NCI-H524 treated with DMSO at 0.1 percent for 48 hours (cell line): ENCODE measurements at regions not wholly inside any gene's neighbourhood (a gene's known extent, or its start where the extent isn't known, plus 50 kb on each side); places are given as distances from the start of the nearest gene placed in this dataset.
"Not testable (repeated sequence)": the region's sequence is repeated elsewhere in the genome, so short reads cannot be mapped to it uniquely, and the experiment has no call there.

Experiments
- DNase-seq: peaks from one replicate; lab custom pipeline; 2025; lab: John Stamatoyannopoulos, UW

DNA sequence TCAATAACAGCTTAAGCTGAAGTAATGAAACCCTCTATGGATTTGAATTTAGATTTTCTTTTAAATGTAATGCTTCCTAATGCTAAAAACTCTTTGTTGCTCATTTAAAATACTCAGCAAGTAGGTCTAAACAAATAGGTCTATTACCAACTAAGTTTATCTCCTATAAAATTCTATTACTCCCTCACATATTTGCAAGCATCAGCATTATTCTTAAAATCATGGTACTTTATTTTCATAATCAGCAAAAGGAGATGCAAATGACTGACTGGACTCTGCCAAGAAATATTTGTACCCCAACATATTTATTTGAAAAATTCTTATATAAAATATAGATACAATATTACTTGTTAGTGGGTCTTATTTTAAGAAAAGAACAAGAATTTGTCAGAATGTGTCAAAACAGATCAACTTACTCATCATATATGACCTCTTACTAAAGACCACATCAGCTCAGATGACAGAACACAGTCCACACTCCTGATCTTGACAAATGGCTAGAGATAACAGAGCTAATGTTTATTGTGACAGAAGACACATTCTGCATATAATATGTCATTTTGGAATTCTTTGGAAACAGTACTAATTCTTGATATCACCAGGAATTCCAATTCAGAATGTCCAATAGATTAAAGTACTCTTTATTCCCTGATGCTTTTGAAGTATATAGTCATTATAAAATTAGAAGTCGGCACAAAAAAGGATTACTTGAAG, 704.6 kb upstream of the PCDH9 start:
- DNase-seq, result no peak

DNA sequence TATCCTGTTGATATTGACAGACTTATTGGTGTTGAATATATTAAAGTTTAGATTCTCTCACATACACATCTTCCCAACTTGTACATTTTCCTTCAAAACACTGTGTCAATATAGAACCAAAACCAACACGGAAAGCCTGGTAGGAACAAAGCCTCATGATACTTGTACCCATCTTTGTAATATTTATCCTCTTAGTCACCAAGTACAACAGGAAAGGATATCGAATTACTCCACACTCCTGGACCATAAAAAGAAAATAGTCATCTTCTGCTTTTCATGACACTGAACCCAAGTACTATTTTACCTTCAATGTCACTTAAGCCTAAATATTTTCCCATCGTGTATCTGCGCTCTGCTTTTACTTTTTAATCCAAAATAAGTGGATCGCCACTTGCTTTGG, 702.9 kb upstream of the PCDH9 start:
- no peak for DNase-seq

DNA sequence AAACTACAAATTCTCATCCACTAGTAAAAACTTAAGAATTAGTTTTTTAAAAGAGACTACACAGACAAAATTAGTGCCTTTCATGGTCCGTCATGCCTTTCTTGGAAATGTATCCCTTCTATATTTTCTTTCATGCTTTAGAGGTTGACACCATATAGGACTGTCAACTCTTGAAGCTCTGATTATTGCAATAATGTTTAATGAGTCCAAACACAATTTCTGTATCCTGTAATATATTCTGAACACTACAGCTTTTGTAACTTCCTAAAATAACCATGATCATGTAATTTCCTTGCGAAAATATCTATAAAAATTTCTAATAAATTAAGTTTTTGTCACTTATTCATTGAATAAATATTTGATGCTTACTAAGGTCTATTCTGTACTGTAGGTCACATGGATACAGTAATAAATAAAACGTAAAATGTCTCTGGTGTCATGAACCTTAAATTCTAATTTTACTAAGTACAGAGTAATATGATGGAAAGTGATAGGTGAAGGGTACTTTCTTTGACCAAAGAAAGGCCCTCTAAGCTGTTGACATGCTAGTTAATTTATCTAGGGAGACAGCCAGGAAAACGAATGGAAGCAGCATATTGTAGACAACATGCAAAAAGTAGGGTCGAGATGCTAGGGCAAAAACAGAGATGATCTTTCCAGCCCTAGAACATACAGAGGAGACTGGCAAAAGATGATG, 687.3 kb upstream of the PCDH9 start:
- DNase-seq, result no peak

DNA sequence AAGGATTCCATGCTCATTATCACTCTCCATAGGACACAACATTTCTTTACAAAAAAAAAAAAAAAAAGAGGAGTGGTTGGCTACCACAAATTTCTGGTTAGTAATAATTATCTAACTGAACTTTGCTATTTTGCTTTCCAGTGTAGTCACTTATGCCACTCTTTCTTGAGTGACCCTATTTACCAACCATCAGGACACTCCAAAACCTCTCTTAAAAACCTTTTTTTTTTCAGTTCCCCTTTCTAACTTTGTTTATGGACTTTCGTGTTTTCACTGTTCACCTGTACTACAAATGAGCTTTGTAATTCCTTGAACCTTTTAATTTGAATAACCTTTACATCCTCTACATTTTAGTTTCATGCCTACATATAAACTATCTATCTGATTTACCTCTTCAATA, 686.5 kb upstream of the PCDH9 start:
- DNase-seq, result no peak

DNA sequence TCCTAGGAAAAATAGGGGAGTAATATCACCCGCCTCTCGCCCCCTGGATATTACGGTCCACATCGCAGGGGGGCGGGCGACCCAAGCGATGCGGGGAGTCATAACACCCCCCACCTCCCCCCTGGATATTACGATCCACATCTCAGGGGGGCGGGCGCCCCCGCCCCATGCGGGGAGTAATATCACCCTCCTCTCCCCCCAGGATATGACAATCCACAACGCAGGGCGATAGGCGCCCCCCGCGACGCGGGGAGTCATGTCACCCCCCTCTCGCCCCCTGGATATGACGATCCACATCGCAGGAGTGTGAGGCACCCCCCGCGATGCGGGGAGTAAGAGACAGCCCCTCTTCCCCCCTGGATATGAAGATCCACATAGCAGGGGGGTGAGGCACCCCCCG, 684.4 kb upstream of the PCDH9 start:
- no peak for DNase-seq

DNA sequence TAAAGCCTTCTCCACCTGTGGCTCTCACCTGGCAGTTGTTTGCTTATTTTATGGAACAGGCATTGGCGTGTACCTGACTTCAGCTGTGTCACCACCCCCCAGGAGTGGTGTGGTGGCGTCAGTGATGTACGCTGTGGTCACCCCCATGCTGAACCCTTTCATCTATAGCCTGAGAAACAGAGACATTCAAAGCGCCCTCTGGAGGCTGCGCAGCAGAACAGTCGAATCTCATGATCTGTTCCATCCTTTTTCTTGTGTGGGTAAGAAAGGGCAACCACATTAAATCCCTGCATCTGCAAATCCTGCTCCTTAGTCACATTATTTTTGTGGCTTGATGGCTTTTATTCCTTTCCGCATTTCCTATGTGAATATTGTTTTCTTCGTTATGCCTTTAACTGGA, 672.8 kb upstream of the PCDH9 start:
- DNase-seq, result not testable (repeated sequence)

DNA sequence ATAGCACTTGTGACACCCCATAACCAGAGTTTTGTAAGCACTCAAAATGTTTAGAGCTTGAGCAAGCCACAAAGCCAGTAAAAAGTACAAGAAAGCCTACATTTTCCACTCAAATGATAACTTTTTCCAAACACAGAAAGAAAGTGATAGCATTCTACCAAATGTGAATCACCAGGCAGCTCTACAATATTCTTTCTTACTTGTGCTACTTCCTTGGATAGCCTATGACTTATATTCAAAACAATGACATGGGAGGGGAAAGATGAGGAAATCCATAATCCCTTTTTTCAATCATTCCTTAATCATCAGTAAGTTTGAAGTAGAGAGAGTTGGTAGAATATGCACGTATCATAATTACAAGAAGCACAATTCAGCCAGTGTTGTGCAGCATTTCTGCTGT, 650.8 kb upstream of the PCDH9 start:
- DNase-seq, result no peak

DNA sequence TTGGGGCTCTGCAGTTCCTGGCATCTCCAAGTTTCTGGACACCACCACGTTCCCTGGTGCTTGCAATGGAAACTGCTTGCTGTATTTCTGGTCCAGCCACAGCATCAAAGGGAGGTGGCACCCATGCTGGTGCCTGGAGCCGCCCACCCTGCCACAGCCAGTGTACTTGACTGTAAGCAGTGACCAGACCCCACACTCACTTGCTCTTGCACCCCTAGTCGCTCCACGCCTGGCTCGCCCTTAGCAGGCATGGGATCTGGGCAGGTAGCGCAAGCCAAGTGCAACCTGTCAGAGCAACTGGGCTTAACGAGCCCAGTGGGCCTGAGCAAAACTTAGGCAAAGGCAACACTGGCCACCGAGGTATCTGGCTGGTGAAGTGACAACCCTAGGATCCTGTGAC, 648.2 kb upstream of the PCDH9 start:
- DNase-seq, result no peak

DNA sequence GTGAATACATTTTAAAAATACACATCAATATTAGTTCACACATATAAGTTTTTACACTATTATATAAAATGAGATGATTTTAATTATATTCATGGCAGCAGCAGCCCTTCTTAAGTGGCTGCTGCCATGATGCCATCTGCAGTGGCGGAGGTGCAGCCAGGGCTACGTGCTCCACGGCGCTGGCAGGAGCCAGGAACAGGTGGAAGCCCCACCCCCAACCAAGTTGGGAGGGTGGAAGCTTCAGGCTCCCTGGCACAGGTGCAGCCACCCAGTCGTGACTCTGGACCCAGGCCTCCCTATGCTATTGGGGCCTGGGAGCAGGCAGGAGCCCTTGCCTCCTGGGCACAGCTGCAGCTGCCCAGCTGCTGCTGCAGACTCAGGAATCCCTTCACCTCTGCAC, 646.9 kb upstream of the PCDH9 start:
- no peak for DNase-seq

DNA sequence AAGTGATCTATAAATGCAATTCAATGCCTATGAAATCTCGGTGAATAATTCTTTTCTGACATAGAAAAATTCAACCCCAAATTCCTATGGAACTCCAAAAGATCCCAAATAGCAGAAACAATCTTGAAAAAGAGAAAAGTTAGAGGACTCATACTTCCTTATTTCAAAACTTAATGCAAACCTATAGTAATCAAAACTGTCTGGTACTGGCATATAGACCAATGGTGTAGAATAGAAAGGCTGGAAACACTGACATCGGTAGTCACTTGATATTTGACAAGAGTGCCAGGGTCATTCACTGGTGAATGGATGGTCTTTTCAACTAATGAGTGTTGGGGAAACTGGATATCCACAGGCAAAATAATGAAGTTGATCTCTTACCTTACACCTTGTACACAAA, 637.1 kb upstream of the PCDH9 start:
- DNase-seq, result no peak

DNA sequence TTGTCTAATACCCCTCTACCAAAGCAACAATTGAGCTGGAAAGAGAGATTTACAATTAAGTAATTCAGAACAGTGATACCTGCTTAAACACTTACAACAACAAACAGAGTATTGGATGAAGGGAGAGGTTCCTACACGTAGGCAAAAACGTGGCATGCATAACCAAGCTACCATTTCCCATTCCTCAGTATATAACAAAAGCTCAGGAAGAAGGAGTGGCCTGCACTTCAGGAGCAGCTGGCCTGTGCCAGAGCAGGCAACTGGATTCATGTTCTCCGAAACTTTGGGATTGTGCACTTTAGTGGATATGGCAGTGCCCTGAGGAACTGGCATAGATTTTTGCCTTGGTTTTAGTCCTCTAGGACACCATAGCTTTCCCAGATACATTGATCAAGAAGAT, 630.2 kb upstream of the PCDH9 start:
- no peak for DNase-seq

DNA sequence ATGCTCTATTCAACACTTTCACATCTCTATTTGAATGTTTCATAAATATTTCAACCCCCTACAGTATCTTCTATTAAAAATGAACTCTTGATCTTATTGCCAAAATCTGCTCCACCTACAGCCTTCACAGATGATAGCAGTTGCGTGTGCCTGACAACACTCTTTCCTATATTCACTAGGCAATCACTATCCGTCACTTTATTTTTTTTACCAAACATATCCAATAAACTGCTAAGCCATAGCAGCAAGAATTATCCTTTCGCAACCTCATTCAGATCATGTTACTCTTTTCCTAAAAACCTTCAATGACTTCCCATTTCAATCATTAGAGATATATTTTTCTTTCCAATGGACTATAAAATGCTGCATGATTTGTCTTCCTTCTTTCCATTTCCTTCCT, 629.8 kb upstream of the PCDH9 start:
- no peak for DNase-seq

DNA sequence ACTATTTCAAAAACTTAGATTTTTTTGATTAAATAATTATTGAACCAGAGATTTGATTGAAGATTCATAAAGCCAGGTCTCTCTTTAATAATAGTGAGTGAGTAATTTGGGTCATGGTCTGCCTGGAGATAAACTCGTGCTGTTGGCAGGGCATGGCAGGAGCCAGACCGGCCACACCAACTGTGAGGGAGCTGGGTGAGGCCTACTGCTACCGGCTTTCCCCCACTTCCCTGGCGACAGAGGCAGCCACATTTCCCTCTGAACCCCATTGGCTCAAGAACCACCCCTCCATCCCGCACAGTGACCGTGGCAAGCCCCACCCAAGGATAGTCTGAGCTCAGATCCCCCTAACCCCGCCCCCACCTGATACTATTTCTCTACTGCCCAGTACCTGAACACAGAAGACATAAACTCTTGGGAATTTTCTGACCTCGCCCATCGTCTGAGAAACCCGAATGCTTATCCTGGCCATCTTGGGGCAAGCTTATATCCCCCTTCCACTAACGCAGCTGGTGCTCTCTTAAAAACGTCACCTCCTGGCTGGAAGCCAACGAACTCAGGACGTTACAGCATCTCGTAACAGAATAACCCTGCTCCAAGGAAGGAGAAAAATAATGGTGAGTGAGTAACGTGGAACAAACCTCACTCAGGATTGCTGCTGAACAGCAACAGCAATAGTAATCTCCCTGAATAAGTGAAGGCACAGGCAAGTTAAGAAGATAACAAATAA, 627.6 kb upstream of the PCDH9 start:
- no peak for DNase-seq

DNA sequence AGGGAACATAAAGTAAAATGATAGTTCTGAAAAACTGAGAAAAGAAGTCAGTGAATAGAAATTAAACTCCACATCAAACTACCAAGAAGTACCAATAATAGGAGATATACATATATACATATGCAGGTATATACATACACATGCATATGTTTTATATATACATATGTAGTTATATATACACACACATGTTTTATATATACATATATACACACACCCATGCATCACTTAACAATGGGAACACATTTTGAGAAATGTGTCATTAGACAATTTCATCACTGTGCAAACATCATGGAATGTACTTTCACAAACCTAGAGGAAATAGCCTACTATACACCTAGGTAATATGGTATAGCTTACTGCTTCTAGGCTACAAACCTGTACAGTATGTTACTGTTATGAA, 626.8 kb upstream of the PCDH9 start:
- DNase-seq, result no peak

DNA sequence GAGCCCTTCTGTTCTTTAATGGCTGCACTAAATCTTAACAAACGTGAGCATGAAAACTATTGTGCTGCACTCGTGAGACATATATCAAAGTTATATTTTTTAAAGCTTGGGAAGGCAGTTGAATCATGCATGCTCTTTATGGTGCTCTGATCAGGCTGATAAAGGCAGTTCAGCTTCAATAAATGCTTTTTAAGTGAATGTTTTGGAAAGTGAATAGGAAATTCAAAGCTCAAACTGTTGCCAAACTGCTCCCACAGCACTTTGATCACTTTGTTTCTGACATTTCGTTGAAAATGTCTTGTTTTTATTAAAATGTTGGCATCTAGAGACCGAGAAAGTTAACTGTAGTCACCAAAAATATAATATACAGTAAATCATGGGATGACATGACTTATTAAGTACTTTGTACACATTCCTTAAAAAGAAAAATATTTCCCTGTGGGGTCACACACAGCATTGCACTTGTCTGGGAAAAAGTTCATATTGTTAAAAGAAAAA, 625.7 kb upstream of the PCDH9 start:
- DNase-seq, result no peak

DNA sequence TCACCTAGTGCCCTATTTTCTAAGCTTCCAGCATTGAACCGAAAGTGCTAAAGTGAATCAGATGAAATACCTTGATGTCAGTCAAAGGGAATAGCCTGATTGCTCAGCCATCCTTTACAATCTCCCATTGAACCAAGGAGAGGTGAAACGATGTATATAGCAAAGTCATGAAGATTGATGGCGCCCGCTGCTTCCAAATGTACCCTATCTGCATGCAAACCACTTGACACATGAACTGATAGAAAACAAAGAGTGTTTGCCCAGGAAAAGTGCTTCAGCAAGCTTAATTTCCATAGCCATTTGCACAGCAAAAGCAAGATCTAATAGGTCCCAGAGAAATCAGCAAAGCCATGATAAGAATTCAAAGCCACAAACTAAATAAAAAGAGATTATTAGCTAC, 624.9 kb upstream of the PCDH9 start:
- no peak for DNase-seq

DNA sequence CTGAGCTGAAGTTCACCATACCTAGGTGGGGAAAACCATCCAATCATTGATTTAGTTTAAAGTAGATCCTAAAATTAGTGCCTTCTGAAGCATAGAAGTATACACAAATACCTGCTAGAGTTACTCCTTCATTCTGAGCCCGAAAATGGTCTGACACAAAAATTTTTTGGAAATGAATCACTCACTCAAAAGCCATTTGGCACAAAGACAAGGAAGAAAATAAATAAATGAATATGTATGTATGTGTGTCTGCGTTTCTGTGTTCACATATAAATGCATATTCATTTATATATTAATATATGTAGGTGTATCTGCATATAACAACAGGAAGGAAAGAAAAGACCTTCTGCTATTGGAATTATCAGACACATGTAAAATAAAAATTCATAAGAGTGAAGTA, 614.4 kb upstream of the PCDH9 start:
- no peak for DNase-seq

DNA sequence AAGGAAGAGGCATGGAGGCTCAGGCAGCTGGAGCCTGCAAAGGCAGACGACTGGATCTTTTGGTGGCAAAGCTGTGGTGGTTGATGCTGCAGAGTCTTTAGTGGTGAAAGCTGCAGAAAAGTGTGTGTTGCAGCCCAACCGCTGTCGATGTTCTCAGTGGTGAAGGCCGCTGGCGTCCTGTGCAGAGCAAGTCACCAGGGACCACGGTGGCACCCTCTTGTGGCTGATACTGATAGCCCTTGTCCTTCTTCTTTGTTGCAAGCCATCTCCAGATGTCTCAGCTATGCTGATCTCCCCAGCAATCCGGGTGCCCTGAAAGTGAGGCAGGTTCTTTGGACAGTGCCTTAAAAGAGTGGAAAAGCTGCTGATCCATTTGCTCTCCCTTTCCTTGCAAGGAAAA, 610.9 kb upstream of the PCDH9 start:
- no peak for DNase-seq

DNA sequence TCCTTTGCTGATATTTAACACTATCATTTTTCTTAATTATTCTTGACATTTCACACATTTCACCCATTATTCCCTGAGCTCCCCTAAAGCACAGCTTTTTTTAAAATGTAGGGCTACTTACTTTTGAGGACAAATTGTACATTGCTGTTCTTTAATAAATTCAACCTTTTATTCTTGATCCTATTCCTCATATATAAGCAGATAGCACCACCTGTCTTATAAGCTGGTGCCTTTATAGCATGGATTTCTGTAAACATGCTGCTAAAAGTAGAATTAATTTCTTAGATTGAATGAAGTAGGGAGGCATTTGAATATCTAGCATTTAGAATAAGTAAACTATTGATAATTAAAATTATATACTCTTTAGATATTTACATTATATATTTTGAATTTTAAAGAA, 603.4 kb upstream of the PCDH9 start:
- no peak for DNase-seq

DNA sequence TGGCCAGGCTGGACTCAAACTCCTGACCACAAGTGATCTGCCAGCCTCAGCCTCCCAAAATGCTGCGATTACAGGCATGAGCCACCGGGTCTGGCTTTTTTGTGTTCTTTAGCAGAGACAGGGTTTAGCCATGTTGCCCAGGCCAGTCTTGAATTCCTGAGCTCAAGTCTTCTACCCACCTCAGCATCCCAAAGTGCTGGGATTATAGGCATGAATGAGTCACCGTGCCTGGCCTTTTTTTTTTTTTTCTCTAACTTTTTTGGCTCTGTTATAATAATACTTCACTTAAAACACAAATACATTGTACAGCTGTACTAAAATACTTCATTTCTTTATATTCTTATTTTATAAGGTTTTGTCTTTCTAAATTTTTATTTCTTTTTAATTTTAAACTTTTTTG, 599.5 kb upstream of the PCDH9 start:
- DNase-seq, result no peak

DNA sequence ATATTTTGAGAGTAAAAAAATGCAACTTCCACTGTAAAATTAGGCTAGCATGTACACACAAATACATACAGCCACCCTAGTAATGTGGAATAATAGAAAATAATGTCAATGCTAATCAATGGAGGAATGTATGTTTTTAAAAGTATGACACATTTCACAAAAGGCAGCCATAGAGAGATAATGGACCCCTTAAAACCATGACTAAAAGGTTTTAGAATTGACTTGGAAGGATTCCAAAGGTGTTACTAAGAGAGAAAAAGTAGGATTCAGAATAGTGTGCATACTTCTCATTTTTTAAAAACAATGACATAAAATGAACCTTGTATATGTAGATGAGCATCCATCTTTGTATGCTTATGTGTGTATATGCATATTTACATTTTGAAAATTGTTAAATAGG, 597.9 kb upstream of the PCDH9 start:
- DNase-seq, result no peak

DNA sequence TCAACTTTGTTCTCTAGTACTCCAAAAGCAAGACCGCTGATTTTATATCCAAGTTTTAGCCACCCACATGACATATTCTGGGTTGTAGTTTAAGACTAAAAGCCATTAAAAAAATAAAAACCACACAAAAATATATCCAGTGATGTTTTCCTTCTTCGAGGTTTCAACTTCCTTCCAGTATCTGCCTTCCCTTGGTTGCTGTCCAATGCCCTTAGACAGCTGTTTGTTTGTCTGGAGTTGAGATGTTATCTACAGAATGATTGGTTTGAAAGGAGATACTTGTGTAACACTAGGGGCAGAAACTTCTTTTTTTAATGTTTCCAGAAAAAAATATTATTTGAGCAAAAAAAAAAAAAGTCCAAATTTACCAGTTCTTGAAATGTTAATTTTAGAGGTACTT, 591.5 kb upstream of the PCDH9 start:
- DNase-seq, result no peak

DNA sequence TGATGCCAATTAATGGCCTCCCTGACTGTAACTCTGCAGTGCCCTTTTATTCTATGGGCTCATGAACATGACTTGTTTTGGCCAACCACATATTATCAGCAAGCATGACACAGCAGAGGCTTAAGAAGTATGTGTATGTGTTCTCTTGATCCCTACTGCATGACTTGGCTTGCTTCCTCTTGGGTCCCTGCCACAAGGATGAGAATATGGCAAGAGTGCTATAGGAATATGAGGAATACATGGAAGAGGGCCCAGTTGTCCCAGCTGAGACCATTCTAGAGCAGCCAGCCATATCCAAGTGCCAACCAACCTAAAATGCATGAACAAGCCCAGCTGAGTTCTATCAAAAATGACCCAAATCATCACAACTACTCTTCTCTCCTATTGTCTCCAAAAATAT, 576.7 kb upstream of the PCDH9 start:
- DNase-seq, result no peak
